Muscle of back (tissue), 3 donors: ENCODE measurements at regions not wholly inside any gene's neighbourhood (a gene's known extent, or its start where the extent isn't known, plus 50 kb on each side); places are given as distances from the start of the nearest gene placed in this dataset.
A peak's percentile ranks its signal among the peaks of the same experiment; 100 is the strongest.

Experiments
- DNase-seq, 3 donors: peaks; one replicate each; pipeline versions ENCODE4 v3.0.0 to v3.0.0-alpha.2; 2013

DNA sequence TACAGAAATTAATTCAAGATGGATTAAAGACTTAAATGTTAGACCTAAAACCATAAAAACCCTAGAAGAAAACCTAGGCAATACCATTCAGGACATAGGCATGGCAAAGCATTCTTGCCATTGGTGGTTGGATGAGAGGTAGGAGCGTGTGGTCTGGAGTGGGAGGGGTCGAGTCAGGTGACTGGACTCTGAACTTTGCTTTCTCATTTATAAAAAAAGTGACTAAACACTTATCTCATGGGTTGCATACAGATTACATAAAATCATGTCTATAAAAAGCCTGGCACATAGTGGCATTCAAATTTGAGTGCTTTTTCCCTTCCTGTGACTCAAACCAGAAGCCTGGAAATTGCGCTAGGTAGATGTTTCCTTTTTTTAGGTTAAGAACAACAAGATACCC, 159.7 kb upstream of the SHISA6 start:
- DNase-seq = no peak

DNA sequence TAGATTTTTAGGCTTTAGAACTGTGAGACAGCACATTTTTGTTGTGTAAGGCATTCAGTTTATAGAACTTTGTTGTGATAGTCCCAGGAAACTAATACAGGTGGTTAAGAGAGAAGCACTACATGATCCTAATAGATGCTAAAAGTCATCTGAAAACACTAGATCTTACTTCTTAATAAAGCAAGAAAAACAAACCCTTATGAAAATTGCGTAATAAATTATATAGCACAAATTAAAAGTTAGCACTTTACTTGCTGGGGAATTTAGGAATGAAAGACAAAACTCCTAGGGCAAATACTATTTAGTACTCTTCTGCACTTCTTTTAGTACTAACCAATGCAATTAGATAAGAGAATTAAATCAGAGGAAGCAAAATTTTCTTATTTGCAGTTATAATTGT, 163.3 kb upstream of the SHISA6 start:
- DNase-seq = no peak

DNA sequence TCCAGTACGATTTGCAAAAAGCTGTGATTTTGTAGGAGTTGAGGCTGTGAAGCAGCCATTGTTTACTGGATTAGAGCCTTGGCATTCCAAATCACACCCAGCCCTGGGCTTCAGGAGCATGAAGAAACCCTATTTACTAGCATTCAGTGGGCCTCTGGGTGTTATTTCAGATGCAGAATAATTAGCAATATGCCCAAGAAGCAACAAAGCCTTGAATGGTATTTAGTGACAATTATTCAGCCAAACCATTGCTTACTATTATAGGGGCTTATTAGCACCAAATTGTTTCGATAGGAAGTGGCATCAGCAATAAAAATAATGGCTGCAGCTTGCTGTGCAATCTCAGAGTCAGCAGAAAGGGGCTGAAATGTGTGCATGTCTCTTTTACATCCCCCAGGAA, 166.6 kb upstream of the SHISA6 start:
- no peak for DNase-seq

DNA sequence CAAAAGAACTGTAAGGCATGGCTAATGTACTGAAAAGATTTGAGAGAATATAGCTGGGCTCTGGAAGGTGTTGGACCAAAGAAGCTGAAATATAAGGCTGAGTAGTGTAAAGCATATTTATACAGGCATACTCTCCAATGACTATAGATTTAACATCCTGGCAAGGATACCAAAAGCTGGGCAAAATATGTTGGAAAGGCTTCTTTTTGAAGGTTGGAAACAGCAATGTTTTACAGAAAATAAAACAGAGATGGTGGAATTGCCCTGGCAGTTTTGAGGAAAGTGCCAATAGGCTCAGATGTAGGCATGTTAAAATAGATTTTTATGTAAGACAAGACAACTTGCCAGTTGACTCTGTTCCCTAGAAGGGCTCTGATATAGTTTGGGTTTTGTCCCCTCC, 184.1 kb upstream of the SHISA6 start:
- no peak for DNase-seq

DNA sequence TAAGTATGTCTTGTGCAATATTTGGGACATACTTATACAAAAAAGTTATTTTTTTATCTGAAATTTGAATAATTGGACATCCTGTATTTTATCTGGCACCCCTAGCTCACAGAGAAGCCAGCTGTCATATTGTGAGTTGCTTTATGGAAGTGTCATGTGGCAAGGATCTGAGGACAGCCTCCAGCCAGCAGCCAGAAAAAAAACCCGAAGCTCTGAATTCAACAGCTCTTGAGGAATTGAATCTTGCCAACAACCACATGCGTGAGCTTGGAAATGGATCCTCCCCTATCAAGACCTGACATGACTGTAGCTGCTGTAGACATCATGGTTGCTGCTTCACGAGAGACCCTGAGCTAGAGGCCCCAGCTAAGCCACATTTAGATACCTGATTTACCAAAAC, 187.2 kb upstream of the SHISA6 start:
- no peak for DNase-seq

DNA sequence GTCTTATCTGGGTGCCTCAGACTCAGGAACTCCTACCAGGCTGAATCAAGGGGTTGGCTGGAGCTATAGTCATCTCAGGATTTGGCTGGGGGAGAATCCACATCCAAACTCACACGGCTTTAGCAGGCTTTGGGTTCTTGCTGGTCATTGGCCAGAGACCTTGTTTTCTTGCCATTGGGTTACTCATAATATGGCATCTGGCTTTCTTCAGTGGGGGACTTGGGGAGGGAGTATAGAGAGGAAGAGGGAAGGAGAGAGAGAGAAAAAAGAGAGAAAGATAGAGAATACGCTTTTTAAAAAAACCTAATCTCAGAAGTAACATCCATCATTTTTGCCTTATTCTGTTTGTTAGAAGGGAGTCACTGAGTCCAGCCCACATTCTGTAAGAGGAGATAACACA, 191.5 kb upstream of the SHISA6 start:
- no peak for DNase-seq

DNA sequence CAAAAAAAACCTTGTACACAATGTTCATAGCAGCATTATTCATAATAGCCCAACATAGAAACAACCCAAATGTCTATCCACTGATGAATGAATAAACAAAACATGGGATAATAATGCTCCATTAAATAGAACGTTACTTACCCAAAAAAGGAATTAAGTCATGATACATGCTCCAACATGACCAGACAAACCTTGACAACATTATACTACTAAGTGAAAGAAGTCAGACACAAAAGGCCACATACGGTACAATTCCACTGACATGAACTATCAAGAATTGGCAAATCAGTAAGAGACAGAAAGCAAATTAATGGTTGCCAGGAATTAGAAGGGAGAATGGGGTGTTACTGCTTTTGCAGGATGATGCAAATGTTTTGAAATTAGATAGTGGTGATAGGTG, 193.8 kb upstream of the SHISA6 start:
- no peak for DNase-seq

DNA sequence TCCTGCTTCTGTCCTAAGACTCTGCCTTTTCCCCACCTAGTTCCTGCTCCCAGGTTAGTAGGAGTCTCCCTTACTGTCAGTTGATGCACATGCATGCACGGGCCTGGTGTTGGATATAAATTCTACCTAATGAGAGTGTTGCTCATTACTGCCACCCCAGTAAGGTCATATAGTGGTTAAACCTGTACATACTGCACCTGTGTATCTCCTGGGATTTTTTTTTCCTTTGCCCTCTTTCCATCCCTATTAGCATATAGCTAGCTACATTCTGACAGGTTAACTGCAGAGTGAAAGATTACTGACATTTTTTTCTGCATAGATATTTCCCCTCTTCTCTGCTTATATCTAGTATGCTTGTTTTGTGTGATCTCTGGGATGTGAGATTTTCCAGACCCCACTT, 201.5 kb upstream of the PIRT start:
- no peak for DNase-seq

DNA sequence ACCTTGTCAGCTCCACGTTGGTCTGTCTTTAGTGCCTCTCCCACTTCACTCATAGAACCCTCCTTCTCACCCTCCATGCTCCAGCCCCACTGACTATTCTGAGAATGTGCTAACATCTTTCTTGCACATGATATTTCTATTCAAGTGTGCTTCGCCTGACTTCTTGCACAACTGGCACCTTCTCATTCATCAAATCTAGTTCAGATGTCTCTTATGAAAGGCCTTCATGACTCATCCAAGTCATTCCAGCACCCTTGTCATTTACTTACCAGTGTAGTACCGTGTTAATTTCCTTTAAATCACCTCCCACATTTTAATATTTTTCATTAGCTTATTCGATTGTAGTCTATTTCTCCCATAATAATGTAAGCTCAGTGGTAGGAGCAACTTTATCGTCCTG, 197.8 kb upstream of the PIRT start:
- peak in 1 of 3 donors; percentile 2 for DNase-seq

DNA sequence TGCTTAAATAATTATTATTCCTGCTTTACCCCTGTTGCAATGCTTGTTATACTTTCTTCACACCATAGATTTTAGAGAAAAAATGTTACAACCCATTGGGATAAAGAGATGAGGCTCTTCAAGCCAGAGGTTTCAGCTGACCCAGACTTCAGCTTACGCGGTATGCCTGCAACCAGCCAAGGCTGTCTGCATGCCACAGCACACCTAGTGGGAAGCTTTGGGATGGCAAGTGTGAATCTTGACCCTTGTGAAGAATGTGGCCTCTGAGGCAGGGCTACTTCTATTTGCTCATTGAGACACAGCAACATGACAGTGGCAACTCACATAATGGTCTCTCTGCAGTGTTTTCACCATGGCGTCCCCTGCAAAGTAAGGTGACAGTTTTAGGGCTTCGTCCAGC, 193.9 kb upstream of the PIRT start:
- no peak for DNase-seq

DNA sequence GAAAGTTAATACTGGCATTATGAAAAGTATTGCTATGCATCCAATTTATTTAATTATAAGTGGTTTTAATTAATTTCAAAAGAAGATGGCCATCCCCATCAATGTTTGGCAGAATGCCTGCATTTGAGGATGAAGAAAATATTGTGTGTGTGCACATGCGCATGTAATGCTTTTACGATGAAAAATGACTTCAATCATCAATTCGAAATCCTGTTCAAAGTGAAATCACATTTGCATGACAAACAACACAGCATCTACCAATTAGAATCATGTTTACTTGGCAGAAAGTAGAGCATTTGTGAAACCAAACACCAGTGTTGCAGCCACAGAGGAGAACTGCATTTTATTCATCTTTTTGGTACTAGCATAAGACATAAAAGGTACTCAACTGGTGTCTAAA, 191.9 kb upstream of the PIRT start:
- no peak for DNase-seq

DNA sequence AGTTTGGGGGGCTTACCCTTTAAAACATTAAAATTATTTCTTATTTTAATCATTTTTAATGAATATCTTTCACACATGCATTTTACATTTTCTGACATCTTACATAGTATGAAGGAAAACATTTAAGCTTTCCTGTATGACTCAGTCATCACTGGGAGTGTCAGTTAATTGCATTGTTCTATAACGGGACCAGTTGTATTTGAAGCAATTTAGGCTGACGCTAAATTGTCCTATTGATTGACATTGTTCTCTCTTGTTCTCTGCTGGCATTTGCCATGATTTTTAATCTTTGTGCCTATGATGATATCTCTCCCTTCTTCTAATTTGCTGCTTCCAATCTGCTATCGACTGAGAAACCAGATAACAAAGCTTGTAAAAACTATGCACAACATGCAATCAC, 190.5 kb upstream of the PIRT start:
- no peak for DNase-seq

DNA sequence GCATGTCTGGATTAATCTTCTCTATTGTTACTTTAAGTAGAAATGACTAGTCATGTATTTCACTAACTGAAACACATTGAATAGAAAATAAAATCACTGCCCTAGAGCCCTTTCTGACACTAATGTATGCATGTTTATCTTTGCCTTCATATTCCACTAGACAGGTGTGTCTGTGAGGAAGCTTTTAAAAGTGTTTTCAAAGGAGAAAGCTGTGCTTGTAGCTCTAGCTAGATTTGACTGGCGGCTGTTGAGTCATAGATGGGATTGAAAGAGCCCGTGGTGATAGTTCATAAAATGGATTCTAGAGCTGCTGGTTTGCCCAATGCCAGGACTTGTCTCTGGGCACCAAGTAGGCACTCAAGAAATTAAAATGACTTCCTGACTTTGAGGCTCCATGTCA, 189.0 kb upstream of the PIRT start:
- no peak for DNase-seq

DNA sequence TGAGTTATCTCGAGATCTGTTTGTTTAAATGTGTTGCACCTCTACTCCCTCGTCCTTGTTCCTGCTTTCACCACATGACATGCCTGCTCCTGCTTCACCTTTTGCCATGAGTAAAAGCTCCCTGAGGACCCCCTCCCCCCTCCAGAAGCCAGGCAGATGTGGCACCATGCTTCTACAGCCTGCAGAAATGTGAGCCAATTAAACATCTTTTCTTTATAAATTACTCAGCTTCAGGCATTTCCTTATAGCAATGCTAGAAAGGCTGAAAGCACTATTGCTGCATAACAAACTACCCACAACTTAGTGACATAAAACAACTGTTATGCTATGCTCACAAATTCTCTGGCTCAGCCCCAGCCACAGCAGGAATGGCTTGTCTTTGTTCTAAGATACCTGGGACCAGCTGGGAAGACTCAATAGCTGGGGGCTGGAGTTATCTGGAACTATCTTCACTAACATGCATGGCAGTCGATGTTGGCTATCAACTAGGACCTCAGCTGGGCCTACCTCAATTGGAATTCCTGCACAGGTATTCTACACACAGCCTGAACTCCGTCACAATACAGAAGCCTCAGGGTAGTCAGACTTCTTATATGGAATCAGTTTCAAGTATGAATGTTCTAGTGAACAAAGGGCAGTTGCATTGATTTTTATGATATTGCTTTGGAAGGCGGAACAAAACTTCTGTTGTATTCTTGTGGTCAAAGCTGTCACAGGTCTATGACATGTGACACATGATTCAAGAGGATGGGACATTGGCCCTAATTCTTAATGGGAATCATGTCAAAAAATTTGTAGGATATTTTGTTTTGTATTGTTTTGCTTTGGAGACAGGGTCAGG, 186.0 kb upstream of the PIRT start:
- peak in 1 of 3 donors; percentile 7 for DNase-seq

DNA sequence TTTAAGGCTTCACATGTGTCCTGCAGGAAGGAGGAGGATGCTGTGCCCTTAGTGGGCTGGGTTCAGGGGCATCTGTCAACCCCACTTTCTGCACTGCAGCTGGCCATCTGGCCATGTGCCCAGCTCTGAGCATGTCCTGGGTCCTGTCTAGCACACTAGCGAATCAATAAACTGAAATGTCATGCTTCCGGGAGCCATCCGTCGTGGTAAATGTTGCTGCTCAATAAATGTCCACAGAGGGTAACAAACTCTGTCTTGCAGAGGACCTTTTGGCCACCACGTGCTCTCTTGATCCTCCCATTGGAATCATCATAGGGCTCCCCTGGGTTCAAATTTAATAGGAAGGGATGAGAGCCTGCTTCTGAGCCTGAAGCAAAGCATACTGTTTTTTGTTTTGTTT, 168.6 kb upstream of the PIRT start:
- DNase-seq = no peak

DNA sequence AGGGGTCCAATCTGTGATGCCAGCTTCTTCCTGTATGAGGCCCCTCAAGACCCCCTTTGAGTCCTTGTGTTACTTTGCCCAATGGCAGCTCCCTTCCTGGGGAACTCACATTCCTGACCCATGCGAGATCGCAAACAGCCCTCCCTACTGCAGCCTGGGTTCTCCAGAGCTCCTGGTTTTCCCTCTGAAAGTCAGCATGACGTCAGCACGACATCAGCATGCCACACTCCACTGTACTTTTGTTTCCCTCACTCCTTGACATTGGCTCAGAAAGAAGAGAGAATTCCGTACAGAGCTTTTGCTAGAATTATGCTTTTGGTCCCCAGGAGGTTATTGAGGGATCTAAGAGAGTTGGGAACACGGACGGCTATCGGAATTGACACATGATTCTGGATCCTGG, 168.1 kb upstream of the PIRT start:
- no peak for DNase-seq

DNA sequence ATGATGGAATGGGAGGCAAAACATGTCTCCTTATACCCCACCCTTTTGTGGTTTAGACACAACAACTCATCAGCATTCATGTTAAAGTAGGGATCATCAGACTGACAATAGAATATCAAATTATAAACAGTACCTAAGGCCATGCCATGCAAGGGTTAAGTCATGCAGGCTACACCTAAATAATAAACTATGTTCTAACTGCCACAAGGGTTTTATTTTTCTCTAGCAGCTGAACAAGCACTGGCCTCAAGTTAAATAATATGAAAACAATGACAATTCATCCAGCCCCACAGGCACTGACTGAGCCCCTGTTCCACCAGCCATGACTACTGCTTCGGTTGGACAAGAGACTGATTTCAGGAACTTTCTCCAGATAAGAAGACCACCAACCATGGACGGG, 164.5 kb upstream of the PIRT start:
- no peak for DNase-seq

DNA sequence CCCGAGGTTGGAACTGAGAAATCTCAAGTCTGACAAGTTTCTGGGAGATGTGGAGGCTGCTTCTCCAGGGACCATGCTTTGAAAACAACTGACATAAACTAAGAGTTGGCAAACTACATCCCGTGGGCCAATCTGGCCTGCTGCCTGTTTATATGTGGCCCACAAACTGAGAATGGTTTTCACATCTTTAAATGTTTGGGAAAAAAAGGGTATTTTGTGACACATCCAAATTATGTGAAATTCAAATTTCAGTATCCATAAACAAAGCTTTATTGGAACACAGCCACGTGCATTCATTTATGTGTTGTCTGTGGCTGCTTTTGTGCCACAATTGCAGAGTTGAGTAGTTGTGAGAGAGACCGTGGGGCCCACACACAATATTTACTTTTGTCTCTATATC, 163.8 kb upstream of the PIRT start:
- no peak for DNase-seq

DNA sequence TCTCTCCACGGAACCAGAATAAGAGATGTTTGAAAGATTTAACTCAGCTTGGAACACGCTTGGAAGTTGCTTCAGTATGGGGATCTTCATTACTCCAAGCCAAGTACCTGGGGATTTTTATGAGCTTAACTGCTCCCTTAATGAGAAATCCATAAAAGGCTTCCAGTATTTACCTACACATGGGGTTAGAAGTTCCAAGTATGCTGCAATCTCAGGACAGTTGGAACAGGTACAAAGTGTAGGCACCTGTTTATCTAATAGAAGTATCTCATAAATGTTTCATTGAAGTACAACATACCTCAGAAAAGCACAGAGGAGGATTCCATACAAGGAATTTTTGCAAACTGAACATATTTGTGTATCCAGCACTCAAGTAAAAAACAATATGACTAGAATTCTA, 161.6 kb upstream of the PIRT start:
- no peak for DNase-seq

DNA sequence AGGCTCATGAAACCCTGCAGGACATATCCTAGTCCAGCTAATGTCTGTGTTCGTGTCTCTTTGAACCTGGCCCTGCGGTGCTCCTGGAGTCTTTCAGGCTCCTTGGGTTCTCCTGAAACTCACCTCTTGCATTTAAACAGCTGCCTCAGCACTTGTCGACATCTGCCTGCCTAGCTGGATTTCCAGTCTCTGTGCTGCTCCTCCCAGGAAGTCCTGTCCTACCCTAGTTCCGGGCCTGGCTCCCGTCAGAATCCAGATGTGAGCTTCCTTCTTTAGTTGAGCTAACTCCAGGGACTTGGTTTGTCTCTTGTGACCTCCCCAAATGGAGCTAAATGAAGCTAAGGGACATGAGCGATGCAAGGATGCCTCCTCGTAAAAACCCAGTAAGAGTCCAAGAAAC, 155.2 kb upstream of the PIRT start:
- DNase-seq = peak in 2 of 3 donors; percentile 11 to 70

DNA sequence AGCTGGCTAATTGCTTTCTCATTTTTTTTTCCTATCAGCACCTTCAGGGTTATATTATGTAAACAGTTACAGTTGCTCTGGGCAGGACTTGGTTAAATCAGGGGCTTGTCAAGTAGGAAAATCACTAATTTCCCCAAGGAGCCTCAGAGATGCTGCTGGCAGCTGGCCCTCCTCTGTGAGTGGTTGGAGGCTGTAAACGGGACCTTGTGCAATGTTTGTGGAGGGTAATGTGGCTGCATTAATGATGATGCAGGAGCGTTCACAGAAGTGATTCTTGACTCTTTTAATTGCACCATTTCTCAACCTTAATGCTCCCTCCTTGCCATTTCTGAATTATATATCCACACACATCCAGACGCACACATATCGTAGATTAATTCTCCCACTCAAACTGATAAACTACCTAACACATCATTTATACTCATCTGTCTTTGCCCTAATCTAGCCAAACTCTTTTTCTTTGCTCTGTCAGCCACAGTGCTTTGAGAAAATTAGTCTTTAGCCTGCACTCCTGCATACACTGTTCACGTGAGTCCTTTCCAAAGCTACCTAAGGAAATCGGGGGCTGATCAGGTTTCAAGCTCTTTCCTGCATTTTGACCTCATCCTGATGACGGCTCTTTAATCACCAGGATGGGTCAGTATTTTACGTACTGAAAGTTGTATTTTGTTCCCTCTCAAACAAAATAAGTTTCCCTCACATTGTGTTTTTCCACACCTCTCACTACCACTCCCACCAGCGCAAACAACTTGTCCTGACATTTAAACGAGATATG, 154.4 kb upstream of the PIRT start:
- peak; percentile 6 to 68 (median 21) for DNase-seq

DNA sequence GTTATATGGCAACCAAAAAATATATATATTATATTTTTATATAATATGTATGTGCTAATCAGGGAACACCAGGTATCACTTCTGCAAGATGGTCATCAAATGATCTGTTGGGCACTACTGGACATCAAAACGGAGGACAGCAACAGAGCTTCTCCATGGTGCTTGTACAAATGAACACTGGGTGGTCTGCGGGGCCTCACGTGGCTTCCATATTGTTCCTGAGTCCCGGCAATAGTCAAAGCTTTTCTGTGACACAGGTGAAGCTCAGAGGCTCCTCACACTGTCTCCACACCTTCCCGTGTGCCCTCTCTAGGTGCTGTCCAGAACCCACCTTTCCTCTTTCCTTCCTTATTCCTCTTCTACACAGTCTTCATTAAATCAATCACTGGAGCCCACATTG, 149.9 kb upstream of the PIRT start:
- DNase-seq = no peak

DNA sequence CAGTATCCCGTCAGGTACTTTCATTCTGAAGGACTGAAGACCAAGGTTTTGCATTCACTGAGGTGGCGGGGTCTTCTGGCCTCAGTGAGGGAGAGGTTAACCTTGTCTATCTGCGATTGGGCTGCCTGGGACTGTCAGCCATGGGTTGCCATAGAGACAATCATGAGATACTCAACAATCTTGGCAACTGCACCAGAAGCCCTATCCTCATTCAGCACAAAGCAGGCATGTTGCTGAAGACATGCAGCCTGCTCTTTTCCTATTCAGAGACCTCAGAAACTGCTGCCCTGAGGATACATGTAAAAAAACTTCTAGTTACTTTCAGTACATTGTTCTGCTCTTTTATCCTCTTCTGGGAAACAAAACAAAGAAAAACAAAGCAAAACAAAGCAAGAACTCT, 146.3 kb upstream of the PIRT start:
- DNase-seq = no peak

DNA sequence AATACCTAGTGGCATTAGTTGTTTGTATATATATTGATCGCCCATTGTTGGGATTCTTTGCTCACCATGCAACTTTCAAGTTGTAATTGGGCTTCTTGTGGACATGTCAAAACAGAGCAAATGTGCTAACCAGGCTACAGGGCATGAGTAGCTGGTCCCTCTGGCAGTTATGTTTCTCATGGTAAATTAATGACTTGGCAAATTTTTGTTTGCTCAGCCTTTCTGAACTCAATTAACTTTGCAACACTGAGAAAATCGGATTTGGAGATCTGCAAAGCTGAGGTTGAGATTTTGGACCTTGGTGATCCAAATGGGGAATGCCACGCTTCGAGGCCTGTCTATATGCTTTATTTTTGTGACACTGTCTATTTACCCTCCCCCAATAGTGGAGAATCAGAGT, 138.5 kb upstream of the PIRT start:
- no peak for DNase-seq
